ENCODE measurements at regions not wholly inside any gene's neighbourhood (a gene's known extent, or its start where the extent isn't known, plus 50 kb on each side); places are given as distances from the start of the nearest gene placed in this dataset.

GRCh38 chr1:69171248-69171647 is 396.5 kb upstream of the LRRC7 start:
- H3K4me1 ChIP-seq = no peaks in the 10 kb centered on the region
- intact Hi-C loops (cut with DNase I) = no loop called here
- DNase-seq (no peak), ATAC-seq (no peak)
- H3K27me3 ChIP-seq = no peaks in the 10 kb centered on the region
- H3K4me3 ChIP-seq = no peak overlapping the region
- no peaks in the 10 kb centered on the region for H3K36me3 ChIP-seq
- no peak overlapping the region for H3K27ac ChIP-seq
- no peak for TF ChIP-seq CTCF (IDR thresholded peaks at IDR 0.05)
- H3K9me3 ChIP-seq = peaks cover 0 to 18% (median 0%) of the 10 kb centered on the region in 11 donors

GRCh38 chr1:69172003-69173000 is 395.4 kb upstream of the LRRC7 start:
- no peak for TF ChIP-seq CTCF (IDR thresholded peaks at IDR 0.05)

GRCh38 chr1:69175053-69175452 is 392.7 kb upstream of the LRRC7 start:
- H3K4me3 ChIP-seq = no peak overlapping the region
- H3K9me3 ChIP-seq = peaks cover 0 to 6% (median 0%) of the 10 kb centered on the region in 11 donors
- no peaks in the 10 kb centered on the region for H3K36me3 ChIP-seq
- no peaks in the 10 kb centered on the region for H3K4me1 ChIP-seq
- intact Hi-C loops (cut with DNase I) = no loop called here
- no peak overlapping the region for H3K27ac ChIP-seq
- TF ChIP-seq CTCF (IDR thresholded peaks at IDR 0.05) = no peak
- DNase-seq = no peak
- no peaks in the 10 kb centered on the region for H3K27me3 ChIP-seq
- ATAC-seq = no peak

More at GRCh38 chr1:69172003-69173000, 395.4 kb upstream of the LRRC7 start:
- Histone ChIP-seq H3K4me3 (no peak overlapping the region), H3K27ac (no peak overlapping the region), H3K27me3 (no peaks in the 10 kb centered on the region), H3K4me1 (no peaks in the 10 kb centered on the region), H3K36me3 (no peaks in the 10 kb centered on the region), H3K9me3 (peaks cover 0 to 18% (median 0%) of the 10 kb centered on the region in 11 donors)
- no peak for ATAC-seq
- WGBS, 2 donors = 64 to 73% methylated on average over 7 of the region's 7 CpGs
- no peak for DNase-seq
- intact Hi-C loops (cut with DNase I) = no loop called here

DNA sequence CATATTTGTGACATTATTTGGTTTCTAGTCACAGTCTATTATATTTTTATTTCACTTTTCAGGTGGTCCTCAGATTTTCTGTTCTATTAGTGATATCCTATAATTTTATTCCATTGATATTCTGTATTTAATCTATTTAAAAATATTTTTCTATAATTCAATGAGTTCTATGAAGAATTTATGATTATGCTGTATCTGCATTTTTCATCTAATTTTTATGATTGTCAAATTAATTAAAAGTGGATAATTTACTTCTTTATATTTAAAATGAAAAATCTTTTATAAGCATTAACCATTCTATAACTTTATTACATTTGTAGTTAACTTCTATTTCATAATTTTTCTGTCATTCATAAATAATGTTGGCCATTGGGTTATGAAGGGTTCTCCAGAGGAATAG is 387.4 kb upstream of the LRRC7 start:
- TF ChIP-seq CTCF (IDR thresholded peaks at IDR 0.05) = no peak
- H3K4me3 ChIP-seq = no peak overlapping the region
- ATAC-seq (no peak), DNase-seq (no peak)
- no peak overlapping the region for H3K27ac ChIP-seq
- H3K36me3 ChIP-seq = no peaks in the 10 kb centered on the region
- no peaks in the 10 kb centered on the region for H3K9me3 ChIP-seq
- intact Hi-C loops (cut with DNase I) = no loop called here
- no peaks in the 10 kb centered on the region for H3K27me3 ChIP-seq
- H3K4me1 ChIP-seq = no peaks in the 10 kb centered on the region

Data from heart right ventricle (tissue), 16 donors.